CD4-positive, alpha-beta T cell (primary cell): ENCODE measurements at regions not wholly inside any gene's neighbourhood (a gene's known extent, or its start where the extent isn't known, plus 50 kb on each side); places are given as distances from the start of the nearest gene placed in this dataset.

Source experiments
- ATAC-seq: fragments of 200-7000 bp; cut with Tn5 transposase; one replicate; pipeline ENCODE4 v1.10.0; 2022; ENCODE audit warnings: mild to moderate bottlenecking; ENCODE audit not compliant: poor library complexity
- CTCF ChIA-PET: fragments of 350-600 bp; sonication (Branson Sonifier 250); formaldehyde crosslinking; loops from one replicate; lab custom pipeline; 2021; ENCODE audit warnings: antibody characterized with exemption, inconsistent platforms; lab: Charles Lee
- POLR2A ChIA-PET: fragments of 350-600 bp; sonication (Branson Sonifier 250); formaldehyde crosslinking; loops from one replicate; lab custom pipeline; 2021; ENCODE audit warnings: antibody characterized with exemption, inconsistent platforms; lab: Charles Lee
- DNase-seq, 14 experiments: peaks; one replicate each; pipeline ENCODE4 v3.0.0-alpha.2; 2013 to 2020; ENCODE audit warnings: mixed read lengths in 2 of 14
- H3K27ac ChIP-seq, 2 donors: one replicate each; pipeline versions ENCODE4 v1.5.1 to v1.7.0; 2013; ENCODE audit warnings: low read length in 2 of 2, low read depth in 1 of 2, mild to moderate bottlenecking in 1 of 2
- H3K27me3 ChIP-seq, 2 experiments: 1 replicate in 1 of 2; 2 replicates in 1 of 2; pipeline versions ENCODE4 v1.6.1 to v1.7.0; 2013; ENCODE audit warnings: low read length in 2 of 2, control low read depth in 1 of 2, mild to moderate bottlenecking in 1 of 2, moderate library complexity in 1 of 2; ENCODE audit not compliant: insufficient read depth in 2 of 2, control insufficient read depth in 1 of 2
- H3K36me3 ChIP-seq: one replicate; pipeline ENCODE4 v1.6.1; 2013; ENCODE audit warnings: low read length, control low read depth; ENCODE audit not compliant: insufficient read depth
- H3K4me1 ChIP-seq: one replicate; pipeline ENCODE4 v1.6.1; 2013; ENCODE audit warnings: low read length, control low read depth; ENCODE audit not compliant: insufficient read depth
- H3K4me3 ChIP-seq: one replicate; pipeline ENCODE4 v1.5.1; 2013; ENCODE audit warnings: mild to moderate bottlenecking, low read length, moderate library complexity
- H3K9me3 ChIP-seq, 2 experiments: 1 replicate in 1 of 2; 2 replicates in 1 of 2; pipeline versions ENCODE4 v1.6.1 to v1.7.0; 2013; ENCODE audit warnings: low read length in 2 of 2, mild to moderate bottlenecking in 2 of 2, control low read depth in 1 of 2, moderate library complexity in 1 of 2; ENCODE audit not compliant: control insufficient read depth in 1 of 2, insufficient read depth in 1 of 2
- H3K27ac Mint-ChIP-seq: one replicate; pipeline ENCODE4 v1.8.0; 2020; ENCODE audit warnings: mixed read lengths
- H3K27me3 Mint-ChIP-seq: one replicate; pipeline ENCODE4 v1.8.0; 2021; ENCODE audit warnings: mixed read lengths
- H3K36me3 Mint-ChIP-seq: one replicate; pipeline ENCODE4 v1.8.0; 2021; ENCODE audit warnings: low read depth, mixed read lengths
- H3K4me1 Mint-ChIP-seq: one replicate; pipeline ENCODE4 v1.8.0; 2021; ENCODE audit warnings: low read depth, mixed read lengths
- H3K4me3 Mint-ChIP-seq: one replicate; pipeline ENCODE4 v1.8.0; 2020; ENCODE audit warnings: mild to moderate bottlenecking, mixed read lengths
- H3K9me3 Mint-ChIP-seq: one replicate; pipeline ENCODE4 v1.8.0; 2020; ENCODE audit warnings: mixed read lengths
- intact Hi-C, 2 experiments: fragments of 100-400 bp; cut with DNase I in 1 of 2; cut with micrococcal nuclease in 1 of 2; formaldehyde crosslinking; loops; one replicate each; pipeline versions ENCODE4 v1.15.1 to v1.9.0; 2023 to 2025; cut with DNase I, micrococcal nuclease
- TF ChIP-seq, protein P1 (sequence below): fragments of 200-600 bp; IDR thresholded peaks from one replicate; pipeline ENCODE4 v1.8.0; 2022; ENCODE audit warnings: antibody characterized with exemption, mild to moderate bottlenecking

DNA sequence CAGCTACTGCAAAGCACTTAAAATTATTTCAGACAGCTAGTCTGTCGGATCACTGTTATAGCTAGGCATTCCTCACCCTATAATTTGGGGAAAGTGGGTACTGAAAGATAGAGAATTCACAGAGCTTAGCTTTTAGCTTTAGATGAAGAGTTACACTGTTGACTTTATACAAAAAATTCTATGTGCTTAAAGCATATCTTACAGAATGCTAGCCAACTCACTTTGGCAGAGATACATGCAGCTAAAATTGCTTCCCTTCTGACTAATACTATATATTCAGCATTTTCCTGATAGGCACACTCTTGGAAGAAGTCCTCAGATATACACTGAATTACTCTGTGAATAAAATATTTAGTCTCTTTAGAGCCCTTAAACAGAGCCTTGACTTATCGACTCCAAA lies 353.5 kb upstream of the STEAP1 start:
- no peaks in the 10 kb centered on the region for H3K36me3 Mint-ChIP-seq
- H3K27ac ChIP-seq: no peak overlapping the region
- H3K36me3 ChIP-seq: no peaks in the 10 kb centered on the region
- H3K9me3 Mint-ChIP-seq: no peaks in the 10 kb centered on the region
- no peak overlapping the region for H3K4me3 Mint-ChIP-seq
- TF ChIP-seq, protein P1, sequence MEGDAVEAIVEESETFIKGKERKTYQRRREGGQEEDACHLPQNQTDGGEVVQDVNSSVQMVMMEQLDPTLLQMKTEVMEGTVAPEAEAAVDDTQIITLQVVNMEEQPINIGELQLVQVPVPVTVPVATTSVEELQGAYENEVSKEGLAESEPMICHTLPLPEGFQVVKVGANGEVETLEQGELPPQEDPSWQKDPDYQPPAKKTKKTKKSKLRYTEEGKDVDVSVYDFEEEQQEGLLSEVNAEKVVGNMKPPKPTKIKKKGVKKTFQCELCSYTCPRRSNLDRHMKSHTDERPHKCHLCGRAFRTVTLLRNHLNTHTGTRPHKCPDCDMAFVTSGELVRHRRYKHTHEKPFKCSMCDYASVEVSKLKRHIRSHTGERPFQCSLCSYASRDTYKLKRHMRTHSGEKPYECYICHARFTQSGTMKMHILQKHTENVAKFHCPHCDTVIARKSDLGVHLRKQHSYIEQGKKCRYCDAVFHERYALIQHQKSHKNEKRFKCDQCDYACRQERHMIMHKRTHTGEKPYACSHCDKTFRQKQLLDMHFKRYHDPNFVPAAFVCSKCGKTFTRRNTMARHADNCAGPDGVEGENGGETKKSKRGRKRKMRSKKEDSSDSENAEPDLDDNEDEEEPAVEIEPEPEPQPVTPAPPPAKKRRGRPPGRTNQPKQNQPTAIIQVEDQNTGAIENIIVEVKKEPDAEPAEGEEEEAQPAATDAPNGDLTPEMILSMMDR: no peak
- H3K27ac Mint-ChIP-seq: no peak overlapping the region
- H3K4me1 ChIP-seq: no peaks in the 10 kb centered on the region
- DNase-seq: no peak
- H3K27me3 Mint-ChIP-seq: no peaks in the 10 kb centered on the region
- ATAC-seq: no peak
- intact Hi-C loops: no loop called here
- no peaks in the 10 kb centered on the region for H3K4me1 Mint-ChIP-seq
- no peak overlapping the region for H3K4me3 ChIP-seq
- POLR2A ChIA-PET: no interaction called here
- CTCF ChIA-PET: no interaction called here
- H3K27me3 ChIP-seq: no peaks in the 10 kb centered on the region
- H3K9me3 ChIP-seq: peaks cover 0 to 14% of the 10 kb centered on the region in 2 experiments

DNA sequence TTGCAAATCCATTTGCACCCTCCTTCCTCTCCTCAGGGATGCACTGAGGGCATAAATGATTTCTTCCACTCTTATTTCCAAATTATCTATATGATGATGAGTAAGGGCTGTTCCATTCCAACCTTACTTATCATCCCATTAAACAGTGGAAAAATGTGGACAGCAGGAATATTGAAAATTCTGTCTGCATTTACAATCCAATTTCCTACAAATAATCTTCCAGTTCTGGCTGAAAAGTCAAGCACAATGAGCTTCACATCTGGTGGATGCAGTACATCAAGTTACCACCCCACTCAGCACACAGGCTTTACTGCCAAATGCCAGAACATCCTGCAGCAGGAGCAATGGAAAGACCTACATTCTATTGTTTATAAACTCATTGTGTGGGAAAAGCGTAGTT lies 345.0 kb upstream of the STEAP1 start:
- peaks cover 3 to 8% of the 10 kb centered on the region in 2 experiments for H3K9me3 ChIP-seq

DNA sequence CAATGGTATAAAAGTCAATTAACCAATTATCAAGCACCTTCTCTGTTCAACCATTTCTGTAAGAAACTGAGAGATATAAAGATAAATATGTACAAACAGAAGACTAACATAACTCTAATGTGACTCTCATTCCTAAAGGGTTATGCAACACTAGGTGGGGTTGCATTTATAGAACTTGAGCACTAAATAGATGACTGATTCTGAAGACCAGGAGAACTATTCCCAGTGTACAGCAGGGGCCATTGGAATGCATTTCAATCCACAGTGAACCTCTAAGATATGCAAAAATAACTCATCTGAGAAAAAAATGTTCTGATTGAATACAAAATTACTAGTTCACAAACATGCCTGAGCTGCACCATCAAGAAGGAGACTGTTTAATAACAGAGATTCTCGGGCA lies 341.2 kb upstream of the STEAP1 start:
- DNase-seq: no peak
- intact Hi-C loops: no loop called here
- no peak overlapping the region for H3K27ac Mint-ChIP-seq
- Histone ChIP-seq H3K36me3 (no peaks in the 10 kb centered on the region), H3K4me1 (no peaks in the 10 kb centered on the region), H3K27me3 (no peaks in the 10 kb centered on the region), H3K9me3 (peaks cover 0 to 1% of the 10 kb centered on the region in 2 experiments), H3K27ac (no peak overlapping the region), H3K4me3 (no peak overlapping the region)
- peaks cover 8% of the 10 kb centered on the region for H3K9me3 Mint-ChIP-seq
- TF ChIP-seq, protein P1: no peak
- no peaks in the 10 kb centered on the region for H3K4me1 Mint-ChIP-seq
- no peak for ATAC-seq
- H3K27me3 Mint-ChIP-seq: no peaks in the 10 kb centered on the region
- H3K4me3 Mint-ChIP-seq: no peak overlapping the region
- POLR2A ChIA-PET: no interaction called here
- H3K36me3 Mint-ChIP-seq: no peaks in the 10 kb centered on the region
- CTCF ChIA-PET: no interaction called here

More for the DNA sequence above, 345.0 kb upstream of the STEAP1 start:
- ATAC-seq (no peak), DNase-seq (no peak)
- no peak overlapping the region for H3K4me3 Mint-ChIP-seq
- no peaks in the 10 kb centered on the region for H3K27me3 Mint-ChIP-seq
- ChIA-PET CTCF (no interaction called here), POLR2A (no interaction called here)
- intact Hi-C loops: no loop called here
- Histone ChIP-seq H3K27me3 (no peaks in the 10 kb centered on the region), H3K4me3 (no peak overlapping the region), H3K27ac (no peak overlapping the region), H3K4me1 (no peaks in the 10 kb centered on the region), H3K36me3 (no peaks in the 10 kb centered on the region)
- no peaks in the 10 kb centered on the region for H3K4me1 Mint-ChIP-seq
- TF ChIP-seq, protein P1: no peak
- no peaks in the 10 kb centered on the region for H3K36me3 Mint-ChIP-seq
- no peak overlapping the region for H3K27ac Mint-ChIP-seq
- peaks cover 8% of the 10 kb centered on the region for H3K9me3 Mint-ChIP-seq
